ENCODE measurements at regions not wholly inside any gene's neighbourhood (a gene's known extent, or its start where the extent isn't known, plus 50 kb on each side); places are given as distances from the start of the nearest gene placed in this dataset.

GRCh38 chr6:47970826-47971225 is 140.2 kb downstream of the PTCHD4 start:
- Histone ChIP-seq H3K4me1 (no peaks in the 10 kb centered on the region), H3K27me3 (no peaks in the 10 kb centered on the region), H3K9me3 (no peaks in the 10 kb centered on the region), H3K36me3 (no peaks in the 10 kb centered on the region), H3K4me3 (no peak overlapping the region), H3K27ac (no peak overlapping the region)
- FAIRE-seq (no peak), ATAC-seq (no peak), DNase-seq (no peak)
- WGBS, 2 donors: 63 to 65% methylated on average over 3 of the region's 3 CpGs
- TF ChIP-seq CTCF (IDR thresholded peaks at IDR 0.05): no peak
- intact Hi-C loops (cut with DNase I): no loop called here

GRCh38 chr6:47967843-47968242 is 143.2 kb downstream of the PTCHD4 start:
- no peak overlapping the region for H3K4me3 ChIP-seq
- H3K27ac ChIP-seq: no peak overlapping the region
- intact Hi-C loops (cut with DNase I): no loop called here
- H3K4me1 ChIP-seq: no peaks in the 10 kb centered on the region
- no peaks in the 10 kb centered on the region for H3K27me3 ChIP-seq
- no peaks in the 10 kb centered on the region for H3K36me3 ChIP-seq
- FAIRE-seq (no peak), DNase-seq (no peak), ATAC-seq (no peak)
- no peaks in the 10 kb centered on the region for H3K9me3 ChIP-seq
- no peak for TF ChIP-seq CTCF (IDR thresholded peaks at IDR 0.05)
- WGBS, 2 donors: 57 to 71% methylated on average over 2 of the region's 2 CpGs

GRCh38 chr6:47964969-47965368 is 146.0 kb downstream of the PTCHD4 start:
- FAIRE-seq (no peak), DNase-seq (no peak), ATAC-seq (no peak)
- Histone ChIP-seq H3K4me3 (no peak overlapping the region), H3K27ac (no peak overlapping the region), H3K4me1 (no peaks in the 10 kb centered on the region), H3K9me3 (no peaks in the 10 kb centered on the region), H3K27me3 (no peaks in the 10 kb centered on the region), H3K36me3 (no peaks in the 10 kb centered on the region)
- intact Hi-C loops (cut with DNase I): no loop called here
- no peak for TF ChIP-seq CTCF (IDR thresholded peaks at IDR 0.05)
- WGBS, 2 donors: 60 to 72% methylated on average over 3 of the region's 3 CpGs

DNA sequence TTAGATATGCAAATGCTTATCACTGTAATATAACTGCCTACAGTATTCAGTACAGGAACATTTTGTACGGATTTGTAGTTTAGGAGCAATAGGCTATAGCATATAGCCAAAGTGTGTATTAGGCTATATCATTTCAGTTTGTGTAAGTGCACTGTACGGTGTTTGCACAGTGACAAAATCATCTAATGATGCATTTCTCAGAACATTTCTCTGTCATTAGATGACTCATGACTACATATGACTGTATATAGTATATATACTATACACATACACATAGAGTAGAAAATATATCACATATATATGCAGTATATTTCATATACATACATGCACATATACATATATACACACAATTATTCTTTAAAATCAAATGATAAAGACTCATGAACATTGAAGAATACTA is 158.4 kb downstream of the PTCHD4 start:
- Histone ChIP-seq H3K27ac (no peak overlapping the region), H3K36me3 (no peaks in the 10 kb centered on the region), H3K9me3 (no peaks in the 10 kb centered on the region), H3K27me3 (no peaks in the 10 kb centered on the region), H3K4me3 (no peak overlapping the region), H3K4me1 (no peaks in the 10 kb centered on the region)
- ATAC-seq: no peak
- no peak for TF ChIP-seq CTCF (IDR thresholded peaks at IDR 0.05)
- no peak for FAIRE-seq
- no peak for DNase-seq
- intact Hi-C loops (cut with DNase I): no loop called here
- WGBS, 2 donors: 57 to 73% methylated on average over 2 of the region's 2 CpGs

- Histone ChIP-seq H3K36me3 (no peaks in the 10 kb centered on the region), H3K27ac (no peak overlapping the region), H3K9me3 (no peaks in the 10 kb centered on the region), H3K4me3 (no peak overlapping the region), H3K4me1 (no peaks in the 10 kb centered on the region), H3K27me3 (no peaks in the 10 kb centered on the region)
- intact Hi-C loops (cut with DNase I): no loop called here
- ATAC-seq (no peak), DNase-seq (no peak), FAIRE-seq (no peak)
- 43 to 59% methylated on average over 4 of the region's 4 CpGs for WGBS, 2 donors
- no peak for TF ChIP-seq CTCF (IDR thresholded peaks at IDR 0.05)
Observed at GRCh38 chr6:47944846-47945245, 163.0 kb downstream of the OPN5 start.

All from pancreas (tissue), 10 donors.